Neural crest cell (in vitro differentiated cells): ENCODE measurements at regions not wholly inside any gene's neighbourhood (a gene's known extent, or its start where the extent isn't known, plus 50 kb on each side); places are given as distances from the start of the nearest gene placed in this dataset.

ENCODE experiments used
- DNase-seq: peaks from one replicate; pipeline ENCODE4 v3.0.0; 2021; ENCODE audit warnings: low read depth, mixed read lengths, low spot score
- H3K27ac Mint-ChIP-seq: one replicate; pipeline ENCODE4 v1.8.0; 2021; ENCODE audit warnings: mild to moderate bottlenecking, mixed read lengths; ENCODE audit not compliant: unreplicated experiment
- H3K27me3 Mint-ChIP-seq: 2 replicates; pipeline ENCODE4 v1.8.0; 2021; ENCODE audit warnings: low read depth, mild to moderate bottlenecking, mixed read lengths
- H3K36me3 Mint-ChIP-seq: 2 replicates; pipeline ENCODE4 v1.8.0; 2021; ENCODE audit warnings: low read depth, mild to moderate bottlenecking, mixed read lengths
- H3K4me1 Mint-ChIP-seq: 2 replicates; pipeline ENCODE4 v1.8.0; 2021; ENCODE audit warnings: mixed read lengths
- H3K4me3 Mint-ChIP-seq: one replicate; pipeline ENCODE4 v1.8.0; 2021; ENCODE audit warnings: mild to moderate bottlenecking, mixed read lengths
- H3K9me3 Mint-ChIP-seq: 2 replicates; pipeline ENCODE4 v1.8.0; 2021; ENCODE audit warnings: mixed read lengths
- CTCF ChIP-seq: fragments of 200-600 bp; sonication (generic); conservative IDR thresholded peaks from 2 replicates; pipeline ENCODE4 v1.5.0; 2021; ENCODE audit warnings: antibody characterized with exemption, mild to moderate bottlenecking

- no peak for DNase-seq
- Mint-ChIP-seq H3K27ac (peak overlapping the region; percentile 83), H3K27me3 (peaks cover 18% of the 10 kb centered on the region)
Observed at GRCh38 chr10:80894797-80895467, 357.2 kb downstream of the SH2D4B start.

GRCh38 chr10:80896076-80896475, 358.4 kb downstream of the SH2D4B start:
- no peak for DNase-seq
- Mint-ChIP-seq H3K4me3 (no peak overlapping the region), H3K4me1 (peaks cover 6% of the 10 kb centered on the region), H3K27ac (no peak overlapping the region), H3K36me3 (no peaks in the 10 kb centered on the region), H3K9me3 (no peaks in the 10 kb centered on the region), H3K27me3 (peaks cover 10% of the 10 kb centered on the region)
- no peak for TF ChIP-seq CTCF

More at GRCh38 chr10:80894797-80895467, 357.2 kb downstream of the SH2D4B start:
- Mint-ChIP-seq H3K36me3 (no peaks in the 10 kb centered on the region), H3K4me3 (no peak overlapping the region), H3K4me1 (peaks cover 11% of the 10 kb centered on the region), H3K9me3 (no peaks in the 10 kb centered on the region)
- no peak for TF ChIP-seq CTCF

- no peak for TF ChIP-seq CTCF
- peaks cover 10% of the 10 kb centered on the region for H3K27me3 Mint-ChIP-seq
Observed at GRCh38 chr10:80896959-80897358, 359.3 kb downstream of the SH2D4B start.

GRCh38 chr10:80900661-80901060, 363.0 kb downstream of the SH2D4B start:
- DNase-seq: no peak
- Mint-ChIP-seq H3K36me3 (no peaks in the 10 kb centered on the region), H3K9me3 (no peaks in the 10 kb centered on the region), H3K4me3 (no peak overlapping the region), H3K27ac (no peak overlapping the region), H3K27me3 (peaks cover 3% of the 10 kb centered on the region), H3K4me1 (no peaks in the 10 kb centered on the region)
- no peak for TF ChIP-seq CTCF

More at GRCh38 chr10:80896959-80897358, 359.3 kb downstream of the SH2D4B start:
- no peak overlapping the region for H3K27ac Mint-ChIP-seq
- no peak for DNase-seq
- no peaks in the 10 kb centered on the region for H3K36me3 Mint-ChIP-seq
- H3K4me1 Mint-ChIP-seq: peaks cover 6% of the 10 kb centered on the region
- no peak overlapping the region for H3K4me3 Mint-ChIP-seq
- no peaks in the 10 kb centered on the region for H3K9me3 Mint-ChIP-seq

DNA sequence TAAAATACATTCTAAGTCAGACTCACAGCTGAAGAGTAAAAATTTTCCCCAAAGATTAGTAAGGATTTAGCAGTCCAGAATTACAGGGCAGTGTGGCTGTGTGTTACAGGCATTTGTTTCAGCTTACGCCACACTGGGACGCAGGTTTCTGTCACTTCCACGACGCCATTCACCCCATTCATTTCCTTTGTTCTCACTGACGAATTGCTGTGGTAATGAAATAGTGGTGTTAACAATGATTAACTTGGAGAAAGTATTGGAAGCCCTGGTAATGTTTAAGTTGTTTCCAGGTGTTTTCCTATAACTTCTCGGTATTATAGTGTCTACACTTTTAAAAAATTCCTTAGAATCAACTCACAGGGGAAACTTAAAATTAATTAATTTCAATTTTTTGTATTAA, 370.9 kb downstream of the SH2D4B start:
- no peak overlapping the region for H3K27ac Mint-ChIP-seq
- H3K36me3 Mint-ChIP-seq: no peaks in the 10 kb centered on the region
- peaks cover 2% of the 10 kb centered on the region for H3K27me3 Mint-ChIP-seq
- no peaks in the 10 kb centered on the region for H3K9me3 Mint-ChIP-seq
- TF ChIP-seq CTCF: no peak
- no peak for DNase-seq
- peaks cover 9% of the 10 kb centered on the region for H3K4me1 Mint-ChIP-seq
- no peak overlapping the region for H3K4me3 Mint-ChIP-seq
